GM18511 (cell line): ENCODE measurements at regions not wholly inside any gene's neighbourhood (a gene's known extent, or its start where the extent isn't known, plus 50 kb on each side); places are given as distances from the start of the nearest gene placed in this dataset.

ENCODE experiments used
- ATAC-seq: cut with Tn5 transposase; IDR thresholded peaks from one replicate; pipeline ENCODE4 v1.9.1; 2021; ENCODE audit warnings: mild to moderate bottlenecking, moderate library complexity; ENCODE audit not compliant: unreplicated experiment

DNA sequence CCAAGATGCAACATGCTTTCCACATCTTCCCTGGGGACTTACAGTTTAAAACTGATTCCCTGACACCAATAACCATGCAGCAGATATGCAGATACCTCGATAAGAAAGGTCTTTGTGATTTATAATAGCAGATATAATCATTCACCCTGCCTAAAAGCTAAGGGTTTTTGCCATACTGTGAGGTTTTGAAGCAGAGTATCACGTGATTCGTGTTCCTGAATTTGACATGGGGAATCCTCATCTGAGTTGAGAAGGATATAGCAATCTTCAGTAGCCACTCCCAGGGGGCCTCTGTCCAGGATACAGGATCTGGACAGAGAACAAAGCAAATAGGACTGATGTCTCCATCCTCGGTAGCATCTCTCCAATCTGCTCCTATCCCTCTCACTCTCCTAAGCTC lies 79.1 kb upstream of the SDK2 start:
- no peak for ATAC-seq

DNA sequence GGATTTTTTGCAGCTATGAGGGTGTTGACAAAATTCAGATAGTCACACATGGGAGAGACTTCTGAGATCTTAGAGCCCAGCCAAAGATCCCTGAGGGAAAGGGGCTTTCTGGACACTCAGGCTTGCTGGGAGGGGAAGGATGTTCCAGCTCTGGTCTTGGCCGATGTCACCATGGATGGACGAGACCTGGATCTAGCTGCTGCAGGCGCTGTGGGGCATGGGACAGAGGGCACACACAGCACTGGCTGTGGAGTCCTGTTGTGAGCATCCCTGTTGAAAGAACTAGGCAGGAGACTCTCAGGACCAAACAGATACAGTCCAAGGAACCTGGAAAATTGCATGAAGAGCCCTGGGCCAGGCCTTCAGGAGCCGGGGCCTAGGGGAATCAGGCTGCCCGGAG lies 80.1 kb upstream of the SDK2 start:
- no peak for ATAC-seq

DNA sequence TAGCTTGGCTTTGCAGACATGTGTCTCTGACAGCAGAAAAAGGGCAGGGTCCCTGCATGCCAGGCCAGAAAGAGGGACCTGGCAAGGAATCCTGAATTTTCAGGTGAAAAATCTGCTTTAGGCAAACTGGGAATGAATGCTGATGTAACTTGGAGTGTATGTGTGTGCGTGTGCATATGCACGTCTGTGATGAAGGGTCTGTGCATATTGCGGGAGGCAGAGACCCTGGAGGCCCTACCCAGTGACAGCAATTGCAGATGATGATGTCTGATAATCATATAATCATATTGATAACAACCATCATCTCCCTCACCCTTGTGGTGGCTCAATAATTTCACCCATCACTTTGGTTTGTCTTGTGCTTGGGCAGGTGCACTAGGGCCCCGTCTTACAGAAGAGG lies 80.7 kb upstream of the SDK2 start:
- no peak for ATAC-seq

DNA sequence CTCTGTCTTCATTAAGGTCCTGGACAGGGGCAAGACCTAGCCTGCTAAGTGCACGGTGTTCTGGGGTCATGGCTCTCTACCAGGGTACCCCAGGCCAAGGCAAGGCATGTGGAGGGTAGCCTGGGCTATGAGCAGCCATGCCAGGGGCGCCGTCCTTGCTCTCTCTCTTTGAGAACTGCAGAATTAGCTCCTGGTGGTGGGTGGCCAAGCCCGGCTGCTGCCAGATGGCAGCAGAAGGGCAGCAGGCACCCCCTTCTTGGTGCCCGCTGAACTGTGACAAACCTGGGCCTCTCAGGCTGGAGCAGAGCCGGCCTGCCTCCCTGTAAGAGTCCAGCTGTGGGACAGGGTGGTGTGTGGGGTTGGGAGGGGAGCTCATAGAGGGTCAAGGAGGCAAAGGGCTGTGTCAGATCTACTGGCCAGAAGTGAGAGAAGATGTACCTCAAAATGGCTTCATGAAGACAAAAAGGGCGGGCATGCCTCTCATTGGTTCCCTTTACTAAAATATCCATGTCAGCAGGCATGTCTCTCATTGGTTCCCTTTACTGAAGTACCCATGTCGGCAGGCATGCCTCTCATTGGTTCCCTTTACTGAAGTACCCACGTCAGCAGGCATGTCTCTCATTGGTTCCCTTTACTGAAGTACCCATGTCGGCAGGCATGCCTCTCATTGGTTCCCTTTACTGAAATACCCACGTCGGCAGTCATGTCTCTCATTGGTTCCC lies 81.7 kb upstream of the SDK2 start:
- ATAC-seq = no peak

DNA sequence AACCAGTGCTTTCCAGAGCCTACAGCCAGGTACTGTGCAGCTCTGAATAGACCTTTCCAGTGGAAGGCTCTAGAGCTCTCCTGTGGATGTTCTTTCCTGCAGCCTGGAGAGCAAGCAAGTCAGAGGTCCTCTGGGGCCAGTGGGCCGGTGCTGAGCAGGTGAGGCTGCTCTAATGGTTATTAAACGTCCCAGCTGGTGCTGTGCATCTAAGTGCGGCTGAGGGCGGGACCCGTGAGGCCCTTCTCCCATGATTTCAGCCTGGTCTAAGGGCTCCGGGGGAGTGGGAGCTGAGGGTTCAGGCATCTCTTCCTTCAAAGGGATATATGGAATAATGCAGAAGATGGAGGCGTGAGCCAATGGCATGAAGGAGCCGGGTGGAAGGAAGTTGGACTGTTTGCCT lies 83.7 kb upstream of the SDK2 start:
- ATAC-seq = no peak

DNA sequence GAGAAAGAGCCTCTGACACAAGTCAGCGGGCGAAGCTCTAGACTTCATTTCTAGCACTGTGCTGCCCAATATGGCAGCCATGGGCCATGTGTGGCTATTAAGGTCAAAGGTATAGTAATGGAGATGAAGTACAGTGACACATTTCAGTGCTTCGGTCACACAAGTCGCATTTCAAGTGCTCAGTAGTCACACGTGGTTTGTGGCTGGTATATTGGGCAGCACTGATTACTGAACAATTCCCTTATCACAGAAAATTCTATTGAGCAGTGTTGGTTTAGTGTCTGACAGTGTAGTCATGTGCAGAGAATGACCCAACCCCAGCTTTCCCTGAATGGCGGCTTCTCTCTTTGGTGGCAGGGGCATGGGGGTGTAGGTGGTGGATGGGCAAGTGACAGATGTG lies 84.9 kb upstream of the SDK2 start:
- ATAC-seq = no peak

DNA sequence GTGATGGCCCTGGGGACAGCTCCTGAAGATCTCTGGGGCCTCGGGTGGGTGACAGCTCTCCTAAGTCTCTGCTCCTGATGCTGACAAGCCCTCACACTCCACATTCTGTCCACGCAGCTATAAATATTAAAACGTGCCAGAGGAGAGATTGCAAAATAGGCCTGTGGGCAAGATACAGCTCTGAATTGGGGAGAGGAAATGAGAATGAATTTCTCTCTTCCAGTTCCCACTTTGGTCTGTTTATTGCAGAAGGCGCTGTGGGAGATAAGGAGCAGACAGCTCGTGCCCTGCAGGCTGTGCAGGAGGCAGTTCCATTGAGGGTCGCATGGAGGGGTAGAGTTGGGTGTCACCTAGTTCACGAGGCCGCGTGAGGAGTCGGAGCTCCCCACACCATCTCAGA lies 87.5 kb upstream of the SDK2 start:
- ATAC-seq = no peak

DNA sequence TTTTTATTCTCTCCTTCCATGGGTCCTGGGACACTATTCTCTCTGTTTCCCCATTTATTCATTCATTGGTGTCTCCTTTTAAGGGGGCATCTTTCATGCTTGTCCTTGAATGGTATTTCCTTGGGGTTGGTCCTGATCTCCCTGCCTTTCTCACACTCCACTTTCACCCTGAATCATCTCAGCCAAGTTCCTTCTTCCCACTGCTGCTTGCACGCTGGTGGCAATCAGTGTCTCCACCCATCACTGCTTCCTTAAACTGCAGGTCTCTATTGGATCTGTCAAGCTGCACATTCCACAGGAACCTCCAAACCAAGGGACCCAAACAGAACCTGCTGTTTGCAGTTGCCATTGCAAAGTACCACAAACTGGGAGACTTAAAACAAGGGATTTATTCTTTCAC lies 89.3 kb upstream of the SDK2 start:
- ATAC-seq = no peak

DNA sequence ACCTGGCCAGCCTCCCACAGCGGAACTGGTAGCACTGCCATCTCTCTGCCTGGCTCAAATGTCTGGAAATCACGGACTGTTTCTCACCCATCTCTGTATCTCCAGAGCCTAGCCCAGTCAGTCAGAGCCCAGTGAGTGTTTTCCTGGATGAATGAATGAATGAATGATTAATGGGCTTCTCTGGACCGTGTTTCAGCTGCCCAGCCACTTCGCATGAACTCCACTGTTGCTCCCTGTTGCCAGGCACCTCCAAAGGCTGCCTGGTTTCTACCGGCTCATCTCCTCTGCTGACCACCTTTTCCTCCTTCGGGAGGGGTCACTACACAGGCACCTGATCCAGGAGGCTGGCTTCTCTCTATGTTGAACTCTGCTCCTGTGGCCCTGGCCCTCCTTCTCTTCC lies 91.0 kb upstream of the SDK2 start:
- ATAC-seq = no peak

DNA sequence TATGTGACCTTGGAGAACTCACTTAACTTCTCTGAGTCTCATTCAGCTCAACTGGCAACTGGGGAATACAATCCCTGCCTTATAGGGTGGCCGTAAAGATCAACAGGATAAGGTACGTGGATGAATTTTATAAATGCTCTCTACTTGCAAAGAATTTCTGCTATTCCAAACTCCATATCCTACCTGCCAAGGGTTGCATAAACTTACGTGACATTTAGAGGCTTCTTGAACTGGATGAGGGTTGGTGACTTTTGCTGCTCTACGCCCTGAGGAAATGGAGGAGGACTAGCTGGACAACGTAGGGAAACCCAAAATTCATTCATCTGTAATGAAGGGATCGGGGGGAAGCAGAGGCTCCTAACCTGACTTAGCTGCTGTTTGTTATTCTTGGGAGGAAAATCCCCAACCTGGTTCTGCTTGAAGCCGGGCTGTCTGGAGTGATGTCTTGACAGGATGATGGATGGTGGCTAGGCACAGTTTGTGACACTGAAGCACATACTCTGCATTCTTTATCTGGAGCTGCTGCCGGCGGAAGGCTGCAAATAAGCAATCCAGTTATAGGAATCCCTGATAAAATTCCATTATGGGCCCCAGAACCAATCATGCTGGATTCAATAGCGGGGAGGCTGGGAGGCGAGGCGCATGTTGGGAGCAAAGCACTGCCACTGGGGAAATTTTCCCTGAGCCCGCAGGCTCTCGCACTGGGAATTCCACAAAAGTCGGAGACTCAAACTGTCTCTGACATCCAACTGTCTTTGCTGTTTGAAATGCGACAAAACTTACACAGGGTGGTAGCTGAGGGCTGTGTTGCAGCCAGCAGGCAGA lies 94.7 kb upstream of the SDK2 start:
- no peak for ATAC-seq

DNA sequence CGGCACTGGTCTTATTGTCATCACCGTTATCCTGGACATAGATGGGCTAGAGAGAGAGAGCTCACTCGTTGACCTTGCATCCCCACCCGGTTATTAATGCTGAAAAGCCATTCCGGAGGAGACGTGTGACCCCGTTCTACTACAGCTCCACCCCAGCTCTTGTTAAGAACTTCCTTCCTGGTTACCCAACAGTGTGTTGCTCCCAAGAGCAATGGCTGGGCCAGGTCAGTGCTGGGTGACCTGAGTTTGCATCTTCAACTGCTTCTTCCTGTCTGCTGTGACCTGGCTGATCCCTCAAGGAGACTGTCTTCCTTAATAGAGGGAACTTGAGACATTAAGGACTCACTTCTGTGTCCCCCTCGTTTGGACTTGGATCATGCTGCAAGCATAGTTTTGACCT lies 96.1 kb upstream of the SDK2 start:
- no peak for ATAC-seq

DNA sequence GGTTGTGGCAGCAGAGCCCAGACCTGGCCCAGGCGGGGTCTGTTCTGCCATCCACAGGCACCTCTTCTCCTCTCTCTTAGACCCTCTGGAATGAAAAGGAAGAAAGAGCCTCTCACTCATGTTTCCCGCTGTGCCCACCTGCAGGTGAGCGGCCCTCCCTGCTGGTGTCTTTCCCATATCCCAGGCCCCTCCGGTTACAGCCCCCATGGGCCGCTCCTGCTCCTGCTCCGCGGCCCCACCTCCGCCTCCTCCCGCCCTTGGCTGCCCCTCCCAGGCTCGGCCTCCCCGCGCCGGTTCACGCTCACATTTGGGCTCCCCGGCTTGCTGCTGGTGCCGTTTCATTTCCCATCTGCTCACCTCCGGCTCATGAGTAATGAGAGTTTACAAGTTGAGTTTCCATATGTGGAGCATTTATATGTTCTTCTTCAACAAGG lies 98.7 kb upstream of the SDK2 start:
- ATAC-seq = no peak

DNA sequence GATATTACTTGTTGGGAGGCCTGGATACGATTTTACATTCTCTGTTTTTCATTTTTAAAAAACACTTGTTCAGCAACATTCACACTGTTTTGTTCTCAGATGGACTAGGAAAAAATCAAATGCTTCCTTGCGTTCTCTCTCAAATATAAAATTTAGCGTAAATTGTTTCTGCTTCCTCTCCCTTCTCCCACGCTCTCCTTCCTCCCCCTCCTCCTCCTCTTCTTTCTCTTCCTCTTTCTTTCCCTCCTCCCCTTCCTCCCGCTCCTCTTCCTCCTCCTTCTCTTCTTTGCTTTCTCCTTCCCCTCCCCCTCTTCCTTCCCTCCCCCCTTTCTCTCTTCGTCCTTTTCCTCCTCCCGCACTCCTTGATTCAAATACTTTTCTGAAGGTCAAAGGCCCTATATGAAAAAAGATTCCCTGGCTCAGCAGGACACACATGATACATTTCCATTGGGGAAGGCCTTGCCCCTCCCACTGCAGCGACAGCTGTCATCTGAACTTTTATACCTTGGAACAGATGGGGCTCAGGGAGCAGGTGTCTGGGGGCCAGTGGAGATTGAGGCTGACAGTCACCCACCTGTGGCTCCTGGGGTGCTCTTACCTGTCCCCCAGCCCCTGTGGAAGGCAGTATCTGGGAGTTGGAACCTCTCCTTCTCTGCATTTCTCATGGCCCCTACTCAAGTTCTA lies 99.4 kb upstream of the SDK2 start:
- no peak for ATAC-seq

DNA sequence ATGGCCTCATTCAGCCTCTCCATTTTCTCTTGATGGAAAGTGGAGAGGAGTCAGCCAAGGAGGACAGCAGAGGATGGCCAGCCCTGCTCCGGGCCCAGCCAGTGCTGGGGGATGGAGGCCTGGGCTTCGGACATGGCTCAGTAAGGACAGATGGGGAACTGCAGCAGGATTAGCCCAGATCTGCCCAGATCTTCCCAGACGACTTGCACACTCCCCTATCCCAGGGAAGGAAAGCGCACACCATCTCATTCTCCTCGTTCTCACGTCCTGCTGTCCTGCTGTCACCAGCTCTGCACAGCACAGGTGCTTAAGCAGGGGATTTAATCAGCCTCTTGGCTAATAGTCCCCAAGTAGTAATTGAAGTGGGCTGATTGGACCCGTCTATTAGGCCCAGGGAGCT lies 100.2 kb upstream of the SDK2 start:
- no peak for ATAC-seq

DNA sequence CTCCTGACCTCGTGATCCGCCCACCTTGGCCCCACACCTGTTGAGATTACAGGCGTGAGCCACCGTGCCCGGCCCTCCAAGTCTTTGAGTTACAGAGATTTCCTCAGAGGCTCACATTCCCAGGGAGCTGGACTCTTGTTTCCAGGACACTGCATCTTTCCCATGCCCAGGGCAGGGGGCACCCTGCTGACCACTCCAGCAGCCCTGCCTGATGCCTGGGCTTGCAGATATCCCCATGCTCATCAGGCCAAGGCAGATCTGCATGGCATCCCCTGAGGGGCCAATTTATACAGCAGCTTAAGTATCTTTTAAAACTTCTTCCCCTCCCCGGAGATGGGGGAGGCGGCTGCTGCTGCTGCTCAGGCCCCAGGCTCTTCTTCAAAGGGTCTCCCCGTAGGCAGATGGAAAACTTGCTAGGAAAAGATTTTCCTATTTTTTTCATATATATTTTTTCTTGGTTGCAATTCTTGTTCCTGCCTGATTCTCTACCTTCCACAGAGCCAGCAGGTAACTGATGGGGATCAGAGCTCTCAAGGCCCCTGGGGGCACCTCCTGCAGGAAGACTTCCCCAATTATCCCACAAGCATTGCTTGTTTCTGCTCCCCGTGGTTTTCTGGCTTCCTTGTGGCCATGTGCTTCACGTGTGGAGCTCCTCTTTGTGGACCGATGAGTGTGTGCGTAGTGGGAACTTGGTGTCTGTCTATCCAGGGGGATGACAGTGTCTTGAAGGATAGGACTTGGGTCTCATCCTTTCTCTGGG lies 102.2 kb upstream of the SDK2 start:
- no peak for ATAC-seq

DNA sequence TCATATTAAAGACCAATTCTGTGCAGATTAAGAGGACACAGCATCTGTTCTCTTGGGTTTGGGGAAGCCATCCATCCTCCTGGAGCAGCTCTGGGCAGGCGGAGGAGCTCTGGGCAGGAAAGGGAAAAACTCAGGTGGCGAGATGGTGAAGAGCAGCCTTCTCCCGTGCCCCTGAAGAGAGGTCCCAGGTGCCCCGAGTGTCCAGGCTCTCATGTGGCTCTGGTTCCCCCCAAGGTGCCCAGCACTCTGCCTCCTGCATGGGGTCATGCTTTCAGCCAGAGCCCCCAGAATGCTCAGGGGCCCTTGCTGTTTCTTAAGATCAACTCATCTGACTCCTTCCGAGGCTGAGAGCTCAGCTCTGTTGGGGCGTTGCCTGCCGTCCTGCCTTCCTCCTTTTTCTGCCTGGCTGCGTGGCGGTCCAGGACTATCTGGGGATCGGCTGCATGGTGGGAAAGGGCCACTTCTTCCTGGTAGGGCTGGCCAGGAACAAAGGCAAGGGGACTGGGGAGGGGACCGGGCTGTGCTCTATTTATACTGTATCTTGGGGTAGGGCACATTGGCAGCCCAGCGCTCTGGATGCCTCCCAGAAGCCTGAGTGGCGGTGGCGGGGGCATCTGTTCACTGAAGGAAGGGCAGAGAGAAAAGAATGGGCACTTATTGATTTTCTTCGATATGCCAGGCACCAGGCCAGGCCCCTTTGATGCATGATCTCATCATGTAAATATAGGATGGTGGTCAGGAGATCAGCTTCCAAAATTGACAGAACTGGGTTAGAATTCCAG lies 103.2 kb upstream of the SDK2 start:
- ATAC-seq = no peak

DNA sequence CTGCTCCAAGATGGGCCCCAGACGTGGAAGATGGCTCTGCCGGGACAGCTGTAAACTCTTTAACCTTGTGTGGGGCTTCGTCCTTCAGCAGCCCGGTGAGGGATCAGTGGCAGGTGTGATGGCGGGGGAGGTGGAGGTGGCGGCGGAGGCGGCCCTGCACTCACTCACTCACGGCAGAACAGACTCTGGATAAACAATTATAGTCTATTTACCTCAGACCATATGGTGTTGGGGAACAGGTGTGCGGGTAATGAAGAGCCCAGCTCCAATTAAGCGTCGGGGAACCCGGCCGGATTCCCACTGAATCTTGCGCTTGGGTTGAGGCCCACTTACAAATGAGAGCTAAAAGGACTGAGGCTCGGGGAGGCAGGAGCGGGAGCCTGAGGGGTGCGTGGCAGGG lies 104.3 kb upstream of the SDK2 start:
- no peak for ATAC-seq

DNA sequence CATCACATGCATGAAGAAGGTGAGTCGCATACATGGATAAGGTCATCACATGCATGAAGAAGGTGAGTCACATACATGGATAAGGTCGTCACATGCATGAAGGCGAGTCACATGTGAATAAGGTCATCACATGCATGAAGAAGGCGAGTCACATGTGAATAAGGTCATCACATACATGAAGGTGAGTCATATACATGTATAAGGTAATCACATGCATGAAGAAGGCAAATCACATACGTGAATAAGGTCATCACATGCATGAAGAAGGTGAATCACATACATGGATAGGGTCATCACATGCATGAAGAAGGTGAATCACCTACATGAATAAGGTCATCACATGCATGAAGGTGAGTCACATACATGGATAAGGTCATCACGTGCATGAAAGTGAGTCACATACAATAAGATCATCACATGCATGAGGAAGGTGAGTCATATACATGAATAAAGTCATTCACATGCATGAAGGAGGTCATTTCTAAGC lies 105.1 kb upstream of the SDK2 start:
- ATAC-seq = no peak

DNA sequence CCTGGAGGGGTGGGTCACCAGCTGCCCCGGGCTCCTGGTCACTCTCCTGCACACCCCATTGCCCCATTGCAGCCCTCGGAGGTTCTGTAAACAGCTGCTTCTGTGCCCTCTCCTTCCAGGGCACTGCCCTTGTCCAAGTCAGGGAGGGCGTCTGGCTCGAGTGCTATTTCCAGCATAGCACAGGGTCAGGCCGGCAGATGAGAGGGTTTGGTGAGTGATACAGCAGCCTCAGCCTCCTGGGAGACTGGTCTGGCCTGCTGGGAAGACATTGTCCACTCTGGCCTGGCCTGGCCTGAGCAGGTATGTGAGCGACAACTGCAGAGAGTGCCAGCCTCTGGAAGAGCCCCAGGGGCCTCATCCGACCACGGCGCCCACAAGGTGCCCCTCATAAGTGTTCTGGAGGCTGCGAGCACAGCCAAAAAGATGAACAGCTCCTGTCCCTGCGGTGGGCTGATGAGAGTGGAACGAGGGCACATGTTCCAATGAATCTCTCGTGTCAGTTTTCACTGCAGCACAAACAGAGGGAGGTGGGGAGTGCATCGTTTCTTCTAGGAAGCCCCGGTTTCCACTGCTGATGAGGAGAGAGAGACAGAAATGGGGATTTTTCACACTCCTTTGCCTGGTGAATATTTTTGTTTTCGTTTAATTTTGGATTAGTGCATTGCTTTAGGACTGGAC lies 105.8 kb upstream of the SDK2 start:
- no peak for ATAC-seq

DNA sequence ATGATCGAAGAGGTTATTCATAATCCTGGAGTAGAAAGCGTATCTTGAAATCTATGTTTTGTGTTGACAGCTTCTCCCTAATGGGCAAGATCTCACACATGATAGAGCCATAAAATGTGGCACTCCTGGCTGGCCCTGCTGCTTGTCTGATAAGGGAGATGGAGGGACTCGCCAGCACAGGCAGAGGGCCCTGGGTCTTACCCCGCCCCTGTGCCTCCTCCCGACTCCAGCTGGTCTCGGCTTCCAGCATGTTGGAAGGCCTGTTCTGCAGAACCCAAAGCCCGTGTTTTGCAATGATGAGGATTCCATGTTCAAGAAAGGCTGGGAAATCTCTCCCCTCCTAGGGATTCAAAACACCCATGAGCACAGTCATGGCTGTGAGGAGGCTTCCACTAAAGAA lies 106.7 kb upstream of the SDK2 start:
- ATAC-seq = no peak
